Left ventricle myocardium inferior (tissue), 1 donor: ENCODE measurements at regions not wholly inside any gene's neighbourhood (a gene's known extent, or its start where the extent isn't known, plus 50 kb on each side); places are given as distances from the start of the nearest gene placed in this dataset.

Source experiments
- DNase-seq: peaks from one replicate; pipeline ENCODE4 v3.0.0-alpha.2; 2020
- H3K27ac ChIP-seq: fragments of 200-600 bp; replicated peaks from 2 replicates; pipeline ENCODE4 v1.8.0; 2021
- H3K27me3 ChIP-seq: fragments of 200-600 bp; 2 replicates; pipeline ENCODE4 v1.8.0; 2021; ENCODE audit warnings: low read depth
- H3K36me3 ChIP-seq: fragments of 200-600 bp; 2 replicates; pipeline ENCODE4 v1.8.0; 2021
- H3K4me1 ChIP-seq: fragments of 200-600 bp; 2 replicates; pipeline ENCODE4 v1.8.0; 2021
- H3K4me3 ChIP-seq: fragments of 200-600 bp; 2 replicates; pipeline ENCODE4 v1.8.0; 2021; ENCODE audit warnings: mild to moderate bottlenecking, moderate library complexity
- H3K9me3 ChIP-seq: fragments of 200-600 bp; replicated peaks from 2 replicates; pipeline ENCODE4 v1.8.0; 2021
- intact Hi-C: fragments of 100-400 bp; cut with micrococcal nuclease; formaldehyde crosslinking; loops from one replicate; pipeline ENCODE4 v1.11.0; 2022
- TF ChIP-seq, protein P1 (sequence below): fragments of 200-600 bp; IDR thresholded peaks from 2 replicates; pipeline ENCODE4 v1.8.0; 2021; ENCODE audit warnings: antibody characterized with exemption, mild to moderate bottlenecking, borderline replicate concordance
- donor health status: DM: no; HTN: yes; CAD: no; lungs with severe emphysema.

DNA sequence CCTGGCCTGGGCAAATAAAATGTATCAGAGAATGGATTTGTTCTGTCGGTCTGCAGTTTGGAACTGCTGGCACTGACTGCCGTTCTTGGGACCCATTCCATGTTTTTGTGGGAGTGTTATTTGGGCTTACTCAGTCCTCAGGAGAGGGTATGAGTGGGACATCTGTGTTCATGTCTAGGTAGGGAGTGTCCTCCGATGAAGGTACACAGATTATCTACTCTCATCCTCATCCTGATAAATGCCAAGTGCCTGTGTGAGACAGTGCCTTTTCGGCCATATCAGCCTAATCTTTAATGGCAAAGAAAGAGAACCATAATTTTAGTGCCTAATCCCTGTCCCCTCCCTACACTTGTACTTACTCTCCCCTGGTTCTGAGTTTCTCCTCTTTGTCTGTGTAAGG, 409.4 kb downstream of the REEP3 start:
- H3K4me1 ChIP-seq = no peaks in the 10 kb centered on the region
- no peak overlapping the region for H3K4me3 ChIP-seq
- intact Hi-C loops = no loop called here
- H3K27ac ChIP-seq = no peak overlapping the region
- H3K27me3 ChIP-seq = peaks cover 9% of the 10 kb centered on the region
- no peak for DNase-seq
- TF ChIP-seq, protein P1, sequence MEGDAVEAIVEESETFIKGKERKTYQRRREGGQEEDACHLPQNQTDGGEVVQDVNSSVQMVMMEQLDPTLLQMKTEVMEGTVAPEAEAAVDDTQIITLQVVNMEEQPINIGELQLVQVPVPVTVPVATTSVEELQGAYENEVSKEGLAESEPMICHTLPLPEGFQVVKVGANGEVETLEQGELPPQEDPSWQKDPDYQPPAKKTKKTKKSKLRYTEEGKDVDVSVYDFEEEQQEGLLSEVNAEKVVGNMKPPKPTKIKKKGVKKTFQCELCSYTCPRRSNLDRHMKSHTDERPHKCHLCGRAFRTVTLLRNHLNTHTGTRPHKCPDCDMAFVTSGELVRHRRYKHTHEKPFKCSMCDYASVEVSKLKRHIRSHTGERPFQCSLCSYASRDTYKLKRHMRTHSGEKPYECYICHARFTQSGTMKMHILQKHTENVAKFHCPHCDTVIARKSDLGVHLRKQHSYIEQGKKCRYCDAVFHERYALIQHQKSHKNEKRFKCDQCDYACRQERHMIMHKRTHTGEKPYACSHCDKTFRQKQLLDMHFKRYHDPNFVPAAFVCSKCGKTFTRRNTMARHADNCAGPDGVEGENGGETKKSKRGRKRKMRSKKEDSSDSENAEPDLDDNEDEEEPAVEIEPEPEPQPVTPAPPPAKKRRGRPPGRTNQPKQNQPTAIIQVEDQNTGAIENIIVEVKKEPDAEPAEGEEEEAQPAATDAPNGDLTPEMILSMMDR = no peak
- H3K36me3 ChIP-seq = no peaks in the 10 kb centered on the region
- no peaks in the 10 kb centered on the region for H3K9me3 ChIP-seq

DNA sequence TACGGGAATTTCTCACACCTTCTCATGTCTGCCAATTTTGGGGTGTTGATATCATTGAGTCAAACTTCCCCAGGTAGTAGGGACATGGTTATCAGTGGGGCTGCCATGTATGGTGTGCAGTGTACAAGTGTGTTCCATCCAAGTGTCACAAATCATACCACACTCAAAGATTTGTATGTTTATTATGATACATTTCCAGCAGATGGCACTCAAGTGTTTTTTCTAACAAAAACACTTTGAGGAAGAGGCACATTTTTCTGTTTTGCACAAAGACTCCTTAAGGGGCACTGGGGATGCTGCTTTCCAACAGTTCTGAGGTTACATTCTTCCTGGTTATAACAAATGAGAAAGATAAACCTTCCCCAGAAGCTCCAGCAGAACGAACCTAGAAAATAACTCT, 414.5 kb downstream of the REEP3 start:
- H3K27ac ChIP-seq = no peak overlapping the region
- no peaks in the 10 kb centered on the region for H3K9me3 ChIP-seq
- H3K36me3 ChIP-seq = no peaks in the 10 kb centered on the region
- DNase-seq = no peak
- TF ChIP-seq, protein P1 = no peak
- no peak overlapping the region for H3K4me3 ChIP-seq
- intact Hi-C loops = no loop called here
- H3K27me3 ChIP-seq = no peaks in the 10 kb centered on the region
- H3K4me1 ChIP-seq = no peaks in the 10 kb centered on the region

DNA sequence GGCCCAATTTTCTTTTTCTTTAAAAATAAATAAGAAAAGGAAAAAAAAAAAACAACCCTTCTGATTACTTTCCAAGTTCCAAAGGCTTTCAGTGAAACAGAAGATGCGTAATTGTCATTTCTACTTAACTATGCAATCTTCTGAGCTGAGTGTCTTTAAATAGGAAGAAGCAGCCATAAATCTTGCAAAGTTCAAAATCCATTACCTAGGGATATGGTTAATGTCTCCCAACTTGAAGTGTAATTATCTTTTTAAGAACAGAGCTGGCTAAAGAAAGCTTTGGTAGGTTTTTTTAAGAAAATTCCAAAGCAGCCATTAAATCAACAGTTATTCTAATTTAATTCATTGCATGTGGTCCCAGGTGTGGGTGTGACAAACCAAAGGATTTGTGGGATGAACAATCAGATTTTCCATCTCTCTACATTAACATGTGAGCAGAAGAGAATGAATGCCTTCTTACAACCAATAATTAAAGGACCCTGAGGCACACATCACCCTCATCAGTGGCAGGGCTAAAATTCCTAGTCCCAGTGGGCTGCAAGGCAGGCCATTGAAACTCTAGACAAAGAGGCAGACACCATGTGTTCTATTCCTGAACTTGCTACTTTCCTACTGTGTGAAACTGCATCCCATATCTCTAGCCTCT, 419.2 kb downstream of the REEP3 start:
- no peak for DNase-seq
- TF ChIP-seq, protein P1 = no peak
- Histone ChIP-seq H3K27me3 (no peaks in the 10 kb centered on the region), H3K27ac (no peak overlapping the region), H3K4me1 (no peaks in the 10 kb centered on the region), H3K9me3 (peaks cover 9% of the 10 kb centered on the region), H3K4me3 (no peak overlapping the region), H3K36me3 (no peaks in the 10 kb centered on the region)
- intact Hi-C loops = no loop called here

DNA sequence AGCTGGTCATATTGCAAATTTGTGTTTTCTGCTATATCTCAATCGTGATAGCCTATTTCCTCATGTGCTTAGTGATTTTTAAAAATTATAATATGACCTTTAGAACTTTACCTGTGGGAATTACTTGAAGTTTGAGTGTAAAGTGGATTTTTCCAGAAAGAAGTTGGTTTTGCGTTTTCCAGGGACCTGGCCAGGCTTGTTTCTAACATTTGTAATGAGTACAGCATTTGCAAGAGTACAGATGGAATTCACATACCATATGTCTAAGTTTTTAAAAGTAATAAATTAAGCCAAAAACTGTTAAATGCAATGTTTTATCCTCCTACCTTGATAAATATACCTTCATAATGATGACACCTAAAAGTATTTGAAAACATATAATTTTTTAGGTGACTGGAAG, 443.2 kb downstream of the REEP3 start:
- Histone ChIP-seq H3K4me1 (no peaks in the 10 kb centered on the region), H3K4me3 (no peak overlapping the region), H3K27me3 (no peaks in the 10 kb centered on the region), H3K27ac (no peak overlapping the region), H3K36me3 (no peaks in the 10 kb centered on the region), H3K9me3 (peaks cover 14% of the 10 kb centered on the region)
- intact Hi-C loops = no loop called here
- TF ChIP-seq, protein P1 = no peak
- no peak for DNase-seq

DNA sequence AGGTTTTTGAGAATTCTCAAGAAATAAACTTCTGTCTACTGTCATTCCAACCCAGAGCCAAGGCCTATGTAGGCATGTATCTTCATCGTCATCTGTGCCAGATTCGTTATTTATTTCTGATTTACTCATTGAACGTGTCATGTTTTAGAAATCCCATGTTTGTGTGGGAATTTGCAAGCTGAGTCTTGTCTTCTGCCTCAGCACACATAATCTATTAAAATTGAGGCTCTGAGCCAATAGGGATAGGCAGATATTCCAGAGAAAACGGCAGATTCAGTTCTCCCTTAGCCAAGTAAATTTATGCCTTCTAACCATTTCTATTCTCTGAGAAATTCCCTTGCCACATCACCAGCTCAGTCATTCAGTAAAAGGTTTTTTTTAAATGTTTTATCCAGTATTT, 444.6 kb downstream of the REEP3 start:
- intact Hi-C loops = no loop called here
- H3K9me3 ChIP-seq = peaks cover 20% of the 10 kb centered on the region
- DNase-seq = no peak
- no peaks in the 10 kb centered on the region for H3K4me1 ChIP-seq
- H3K27ac ChIP-seq = no peak overlapping the region
- H3K4me3 ChIP-seq = no peak overlapping the region
- H3K36me3 ChIP-seq = no peaks in the 10 kb centered on the region
- TF ChIP-seq, protein P1 = no peak
- H3K27me3 ChIP-seq = no peaks in the 10 kb centered on the region
